ENCODE measurements at regions not wholly inside any gene's neighbourhood (a gene's known extent, or its start where the extent isn't known, plus 50 kb on each side); places are given as distances from the start of the nearest gene placed in this dataset.

DNA sequence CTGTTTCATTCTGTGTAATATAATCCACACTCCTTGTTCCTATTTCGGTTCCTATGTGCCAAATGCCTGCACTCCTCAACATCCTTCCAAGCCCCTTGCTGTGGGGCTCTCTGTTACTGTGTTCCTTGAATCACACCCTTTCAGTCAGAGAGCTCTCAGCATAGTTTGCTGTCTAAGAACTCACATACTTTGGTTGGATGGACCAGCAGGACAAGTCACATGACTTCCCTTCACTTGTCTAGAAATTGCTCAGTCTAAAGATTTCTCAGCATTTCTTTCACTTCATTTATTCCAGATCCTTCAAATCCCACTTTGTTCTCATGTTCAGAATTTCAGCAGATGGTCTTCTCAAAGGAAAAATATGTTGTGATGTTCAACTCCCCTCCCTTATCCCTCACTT lies 203.5 kb upstream of the PFN2 start:
- TF ChIP-seq TAF1 (IDR thresholded peaks at IDR 0.05; ENCODE audit: borderline replicate concordance, insufficient read depth, low read length), result no peak
- TF ChIP-seq, protein P1, sequence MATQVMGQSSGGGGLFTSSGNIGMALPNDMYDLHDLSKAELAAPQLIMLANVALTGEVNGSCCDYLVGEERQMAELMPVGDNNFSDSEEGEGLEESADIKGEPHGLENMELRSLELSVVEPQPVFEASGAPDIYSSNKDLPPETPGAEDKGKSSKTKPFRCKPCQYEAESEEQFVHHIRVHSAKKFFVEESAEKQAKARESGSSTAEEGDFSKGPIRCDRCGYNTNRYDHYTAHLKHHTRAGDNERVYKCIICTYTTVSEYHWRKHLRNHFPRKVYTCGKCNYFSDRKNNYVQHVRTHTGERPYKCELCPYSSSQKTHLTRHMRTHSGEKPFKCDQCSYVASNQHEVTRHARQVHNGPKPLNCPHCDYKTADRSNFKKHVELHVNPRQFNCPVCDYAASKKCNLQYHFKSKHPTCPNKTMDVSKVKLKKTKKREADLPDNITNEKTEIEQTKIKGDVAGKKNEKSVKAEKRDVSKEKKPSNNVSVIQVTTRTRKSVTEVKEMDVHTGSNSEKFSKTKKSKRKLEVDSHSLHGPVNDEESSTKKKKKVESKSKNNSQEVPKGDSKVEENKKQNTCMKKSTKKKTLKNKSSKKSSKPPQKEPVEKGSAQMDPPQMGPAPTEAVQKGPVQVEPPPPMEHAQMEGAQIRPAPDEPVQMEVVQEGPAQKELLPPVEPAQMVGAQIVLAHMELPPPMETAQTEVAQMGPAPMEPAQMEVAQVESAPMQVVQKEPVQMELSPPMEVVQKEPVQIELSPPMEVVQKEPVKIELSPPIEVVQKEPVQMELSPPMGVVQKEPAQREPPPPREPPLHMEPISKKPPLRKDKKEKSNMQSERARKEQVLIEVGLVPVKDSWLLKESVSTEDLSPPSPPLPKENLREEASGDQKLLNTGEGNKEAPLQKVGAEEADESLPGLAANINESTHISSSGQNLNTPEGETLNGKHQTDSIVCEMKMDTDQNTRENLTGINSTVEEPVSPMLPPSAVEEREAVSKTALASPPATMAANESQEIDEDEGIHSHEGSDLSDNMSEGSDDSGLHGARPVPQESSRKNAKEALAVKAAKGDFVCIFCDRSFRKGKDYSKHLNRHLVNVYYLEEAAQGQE (IDR thresholded peaks at IDR 0.05; ENCODE audit: insufficient read depth in 1 of 2, low read depth in 2 of 2, low read length in 2 of 2), result no peak
- no peak for TF ChIP-seq POLR2AphosphoS5 (IDR thresholded peaks at IDR 0.05; ENCODE audit: low read depth, low read length)
- no peak for TF ChIP-seq SIN3A (IDR thresholded peaks at IDR 0.05; ENCODE audit: borderline replicate concordance, insufficient read depth, low read length)
- no peak for TF ChIP-seq FOXP2 (optimal IDR thresholded peaks at IDR 0.05; ENCODE audit: borderline replicate concordance, extremely low read depth, extremely low read length, insufficient read depth)

DNA sequence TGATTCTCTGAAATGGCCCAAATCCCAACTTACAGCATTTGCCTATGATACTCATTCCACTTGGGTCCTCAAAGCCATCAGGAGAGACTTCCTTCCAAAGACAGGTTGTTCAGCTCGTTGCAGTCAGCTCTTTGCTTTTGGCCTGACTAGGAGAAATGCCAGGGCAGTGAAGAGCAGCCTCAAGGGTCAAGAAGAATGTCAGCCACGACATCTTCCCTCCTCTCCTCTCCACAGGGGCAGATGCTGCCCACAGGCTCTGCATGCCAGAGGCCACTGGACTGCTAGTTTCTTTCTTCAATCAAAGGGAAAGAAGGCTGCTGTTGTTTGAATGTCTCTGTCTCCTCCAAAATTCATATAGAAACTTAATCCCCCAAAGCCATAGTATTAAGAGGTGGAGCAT lies 201.7 kb upstream of the PFN2 start:
- TF ChIP-seq POLR2AphosphoS5 (IDR thresholded peaks at IDR 0.05; ENCODE audit: low read depth, low read length), result no peak
- TF ChIP-seq TAF1 (IDR thresholded peaks at IDR 0.05; ENCODE audit: borderline replicate concordance, insufficient read depth, low read length), result no peak
- no peak for TF ChIP-seq FOXP2 (optimal IDR thresholded peaks at IDR 0.05; ENCODE audit: borderline replicate concordance, extremely low read depth, extremely low read length, insufficient read depth)
- TF ChIP-seq, protein P1 (IDR thresholded peaks at IDR 0.05; ENCODE audit: insufficient read depth in 1 of 2, low read depth in 2 of 2, low read length in 2 of 2), result no peak
- no peak for TF ChIP-seq SIN3A (IDR thresholded peaks at IDR 0.05; ENCODE audit: borderline replicate concordance, insufficient read depth, low read length)

DNA sequence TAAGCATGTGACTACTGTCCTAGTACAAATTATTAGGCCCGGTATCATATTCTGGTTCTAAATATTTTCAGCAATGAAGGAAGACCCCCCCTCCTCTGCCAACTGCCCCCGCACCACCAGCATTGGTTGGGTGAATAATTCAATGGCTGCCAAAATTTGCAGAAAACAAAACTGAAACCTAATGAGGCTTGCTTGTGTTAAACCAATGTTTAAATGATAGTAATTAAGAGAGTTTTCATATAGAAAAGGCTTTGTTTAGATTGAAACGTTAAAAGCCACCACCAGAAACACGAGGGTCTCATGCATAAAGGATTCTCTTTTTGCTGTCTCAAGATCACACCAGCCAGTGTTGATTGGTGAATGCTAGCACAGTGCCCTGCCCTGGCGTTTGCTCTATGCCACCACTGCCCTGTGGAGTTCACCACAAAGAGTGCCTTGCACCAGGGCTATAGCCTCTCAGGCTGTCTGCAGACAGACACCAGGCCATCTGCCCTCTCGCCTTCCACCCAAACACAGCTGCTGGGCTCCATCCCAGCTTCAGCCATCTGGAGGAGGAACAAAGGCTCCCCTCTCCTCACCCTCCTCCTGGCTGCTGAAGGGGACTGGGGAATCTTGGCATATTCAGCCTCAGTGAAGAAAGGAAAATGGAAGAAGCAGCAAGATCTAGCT lies 200.3 kb upstream of the PFN2 start:
- no peak for TF ChIP-seq FOXP2 (optimal IDR thresholded peaks at IDR 0.05; ENCODE audit: borderline replicate concordance, extremely low read depth, extremely low read length, insufficient read depth)
- no peak for TF ChIP-seq POLR2AphosphoS5 (IDR thresholded peaks at IDR 0.05; ENCODE audit: low read depth, low read length)
- no peak for TF ChIP-seq TAF1 (IDR thresholded peaks at IDR 0.05; ENCODE audit: borderline replicate concordance, insufficient read depth, low read length)
- TF ChIP-seq, protein P1 (IDR thresholded peaks at IDR 0.05; ENCODE audit: insufficient read depth in 1 of 2, low read depth in 2 of 2, low read length in 2 of 2), result no peak

DNA sequence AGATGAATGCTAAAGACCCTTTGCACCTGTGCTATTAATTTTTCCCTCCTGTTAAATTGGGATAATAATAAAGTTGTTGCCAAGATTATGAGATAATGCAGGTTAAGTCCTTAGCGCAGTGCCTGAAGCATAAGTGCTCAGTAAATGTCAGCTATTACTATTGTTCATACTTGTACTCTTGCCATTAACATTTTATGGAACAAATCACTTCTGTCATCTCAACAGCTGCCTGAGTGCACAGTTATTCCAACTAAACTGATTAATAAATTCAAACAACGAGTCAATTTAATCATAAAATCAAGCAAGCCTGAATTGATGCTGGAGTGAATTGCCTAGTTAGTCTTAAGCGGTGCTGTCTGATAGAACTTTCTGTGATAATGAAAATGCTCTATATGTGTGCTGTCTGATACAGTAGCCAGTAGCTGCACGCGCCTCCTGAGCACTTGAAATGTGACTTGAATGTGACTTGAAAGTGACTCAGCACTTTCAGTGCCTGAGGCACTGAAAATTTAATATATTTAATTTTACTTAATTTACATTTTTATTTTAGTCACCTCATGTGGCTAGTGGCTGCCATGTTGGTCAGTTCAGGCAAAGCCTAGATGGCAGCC lies 198.7 kb upstream of the PFN2 start:
- TF ChIP-seq, protein P1 (IDR thresholded peaks at IDR 0.05; ENCODE audit: insufficient read depth in 1 of 2, low read depth in 2 of 2, low read length in 2 of 2), result no peak
- TF ChIP-seq SIN3A (IDR thresholded peaks at IDR 0.05; ENCODE audit: borderline replicate concordance, insufficient read depth, low read length) (no peak), POLR2AphosphoS5 (IDR thresholded peaks at IDR 0.05; ENCODE audit: low read depth, low read length) (no peak), FOXP2 (optimal IDR thresholded peaks at IDR 0.05; ENCODE audit: borderline replicate concordance, extremely low read depth, extremely low read length, insufficient read depth) (no peak), TAF1 (IDR thresholded peaks at IDR 0.05; ENCODE audit: borderline replicate concordance, insufficient read depth, low read length) (no peak)

All from PFSK-1 (cell line).